NOMO-1 treated with DMSO at 0.1 percent for 48 hours (cell line): ENCODE measurements at regions not wholly inside any gene's neighbourhood (a gene's known extent, or its start where the extent isn't known, plus 50 kb on each side); places are given as distances from the start of the nearest gene placed in this dataset.

Experiments used
- DNase-seq: peaks from one replicate; lab custom pipeline; 2025; ENCODE audit not compliant: unreplicated experiment; lab: John Stamatoyannopoulos, UW

GRCh38 chrX:46306103-46306502 is 239.1 kb downstream of the ZNF674 start:
- DNase-seq, result no peak

- DNase-seq, result no peak
Observed at GRCh38 chrX:46305431-46305830, 239.8 kb downstream of the ZNF674 start.

GRCh38 chrX:46301903-46302302 is 243.3 kb downstream of the ZNF674 start:
- no peak for DNase-seq

GRCh38 chrX:46298821-46299220 is 246.4 kb downstream of the ZNF674 start:
- DNase-seq, result no peak

GRCh38 chrX:46295963-46296362 is 249.3 kb downstream of the ZNF674 start:
- DNase-seq, result no peak

GRCh38 chrX:46294234-46294633 is 251.0 kb downstream of the ZNF674 start:
- DNase-seq, result no peak

GRCh38 chrX:46279925-46280313 is 265.3 kb downstream of the ZNF674 start:
- peak; percentile 19 for DNase-seq

GRCh38 chrX:46279214-46279924 is 265.9 kb downstream of the ZNF674 start:
- DNase-seq, result no peak

GRCh38 chrX:46278572-46278971 is 266.6 kb downstream of the ZNF674 start:
- no peak for DNase-seq

- no peak for DNase-seq
Observed at GRCh38 chrX:46268412-46268811, 276.8 kb downstream of the ZNF674 start.

GRCh38 chrX:46263494-46263893 is 281.7 kb downstream of the ZNF674 start:
- no peak for DNase-seq

- DNase-seq, result no peak
Observed at GRCh38 chrX:46262304-46262703, 282.9 kb downstream of the ZNF674 start.

- DNase-seq, result no peak
Observed at GRCh38 chrX:46260499-46260898, 284.7 kb downstream of the ZNF674 start.

GRCh38 chrX:46258356-46258755 is 286.9 kb downstream of the ZNF674 start:
- no peak for DNase-seq

GRCh38 chrX:46257451-46257879 is 287.8 kb downstream of the ZNF674 start:
- no peak for DNase-seq

- DNase-seq, result peak; percentile 16
Observed at GRCh38 chrX:46256875-46257274, 288.3 kb downstream of the ZNF674 start.

GRCh38 chrX:46255046-46255445 is 290.2 kb downstream of the ZNF674 start:
- DNase-seq, result no peak

- DNase-seq, result no peak
Observed at GRCh38 chrX:46254641-46255040, 290.6 kb downstream of the ZNF674 start.

GRCh38 chrX:46251755-46252154 is 293.5 kb downstream of the ZNF674 start:
- no peak for DNase-seq

GRCh38 chrX:46250151-46250550 is 295.1 kb downstream of the ZNF674 start:
- DNase-seq, result no peak

- DNase-seq, result no peak
Observed at GRCh38 chrX:46247456-46247855, 297.8 kb downstream of the ZNF674 start.

GRCh38 chrX:46244451-46244850 is 300.8 kb downstream of the ZNF674 start:
- no peak for DNase-seq

- DNase-seq, result no peak
Observed at GRCh38 chrX:46236411-46236810, 308.8 kb downstream of the ZNF674 start.
